Fibroblast of skin of scalp (primary cell): ENCODE measurements at regions not wholly inside any gene's neighbourhood (a gene's known extent, or its start where the extent isn't known, plus 50 kb on each side); places are given as distances from the start of the nearest gene placed in this dataset.
"Not testable (repeated sequence)": the region's sequence is repeated elsewhere in the genome, so short reads cannot be mapped to it uniquely, and the experiment has no call there.

ENCODE experiments used
- DNase-seq: peaks from one replicate; pipeline ENCODE4 v3.0.0-alpha.2; 2013

GRCh38 chr6:23823421-23823820 lies 302.6 kb upstream of the NRSN1 start:
- no peak for DNase-seq

GRCh38 chr6:23826572-23826971 lies 299.4 kb upstream of the NRSN1 start:
- DNase-seq, result no peak

- DNase-seq, result no peak
These were observed 297.2 kb upstream of the NRSN1 start for GRCh38 chr6:23828861-23829260.

DNA sequence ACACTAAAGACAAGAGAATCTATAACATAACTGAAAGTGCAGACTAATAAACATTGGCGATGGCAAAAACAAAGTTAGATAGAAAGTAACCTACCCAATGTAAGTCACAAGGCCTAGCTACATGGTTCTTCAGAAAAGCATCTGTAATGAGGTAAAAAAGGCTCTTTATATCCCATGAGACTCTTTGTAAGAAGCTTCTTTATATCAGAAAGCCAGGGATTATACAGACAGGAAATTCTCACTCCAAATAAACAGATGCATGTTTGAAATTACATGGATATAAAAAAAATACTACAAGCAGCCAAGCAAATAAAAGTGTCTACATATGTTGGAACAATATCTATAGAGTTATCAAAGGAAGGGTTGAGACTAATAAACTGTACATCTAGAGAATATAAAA lies 284.9 kb upstream of the NRSN1 start:
- DNase-seq, result no peak

DNA sequence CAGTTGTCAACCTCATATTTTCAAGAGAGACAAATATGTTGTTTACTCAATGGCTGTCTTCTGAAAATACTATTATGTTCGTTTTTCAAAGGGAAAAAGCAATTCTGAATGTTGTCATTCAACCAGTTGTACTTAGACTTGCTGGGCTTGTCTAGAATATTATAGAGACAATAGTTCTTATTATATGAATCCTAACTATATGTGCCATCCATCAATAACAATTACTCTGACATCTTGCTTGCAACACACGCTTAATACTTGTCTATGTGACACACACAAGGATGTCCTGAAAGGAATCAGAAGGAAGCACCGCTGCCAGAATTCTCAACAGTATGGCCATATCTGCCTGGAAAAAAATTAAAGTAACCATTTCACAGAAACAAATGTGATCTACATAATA lies 283.3 kb upstream of the NRSN1 start:
- DNase-seq, result no peak

GRCh38 chr6:23851522-23851921 lies 274.5 kb upstream of the NRSN1 start:
- no peak for DNase-seq

- DNase-seq, result not testable (repeated sequence)
These were observed 272.4 kb upstream of the NRSN1 start for GRCh38 chr6:23853566-23854133.

DNA sequence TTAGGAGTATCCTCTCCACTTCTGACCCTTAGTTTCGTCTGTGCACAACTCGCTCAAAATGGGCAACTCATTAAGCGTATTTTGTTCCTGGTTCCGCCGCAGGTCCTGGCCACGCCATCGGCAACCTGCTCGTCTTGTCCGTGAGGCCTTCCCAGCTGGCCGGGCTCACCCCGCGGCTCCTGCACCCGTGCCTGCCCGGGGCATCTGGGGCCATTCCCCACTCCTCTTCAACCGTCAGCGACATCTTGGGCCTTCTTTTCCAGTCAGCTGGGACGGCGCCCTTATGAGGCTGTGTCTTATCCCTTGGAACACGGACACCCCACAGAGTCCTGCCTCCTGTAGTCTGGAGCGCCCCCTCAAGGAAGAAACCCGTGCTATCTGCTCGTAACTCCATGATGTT lies 271.9 kb upstream of the NRSN1 start:
- DNase-seq, result not testable (repeated sequence)

- DNase-seq, result no peak
These were observed 270.4 kb upstream of the NRSN1 start for GRCh38 chr6:23855497-23856116.

GRCh38 chr6:23870496-23870895 lies 255.5 kb upstream of the NRSN1 start:
- DNase-seq, result no peak

- no peak for DNase-seq
These were observed 252.9 kb upstream of the NRSN1 start for GRCh38 chr6:23873161-23873560.

- DNase-seq, result no peak
These were observed 251.0 kb upstream of the NRSN1 start for GRCh38 chr6:23875006-23875405.

- no peak for DNase-seq
These were observed 246.2 kb upstream of the NRSN1 start for GRCh38 chr6:23879816-23880215.

- DNase-seq, result no peak
These were observed 235.3 kb upstream of the NRSN1 start for GRCh38 chr6:23890543-23891227.

DNA sequence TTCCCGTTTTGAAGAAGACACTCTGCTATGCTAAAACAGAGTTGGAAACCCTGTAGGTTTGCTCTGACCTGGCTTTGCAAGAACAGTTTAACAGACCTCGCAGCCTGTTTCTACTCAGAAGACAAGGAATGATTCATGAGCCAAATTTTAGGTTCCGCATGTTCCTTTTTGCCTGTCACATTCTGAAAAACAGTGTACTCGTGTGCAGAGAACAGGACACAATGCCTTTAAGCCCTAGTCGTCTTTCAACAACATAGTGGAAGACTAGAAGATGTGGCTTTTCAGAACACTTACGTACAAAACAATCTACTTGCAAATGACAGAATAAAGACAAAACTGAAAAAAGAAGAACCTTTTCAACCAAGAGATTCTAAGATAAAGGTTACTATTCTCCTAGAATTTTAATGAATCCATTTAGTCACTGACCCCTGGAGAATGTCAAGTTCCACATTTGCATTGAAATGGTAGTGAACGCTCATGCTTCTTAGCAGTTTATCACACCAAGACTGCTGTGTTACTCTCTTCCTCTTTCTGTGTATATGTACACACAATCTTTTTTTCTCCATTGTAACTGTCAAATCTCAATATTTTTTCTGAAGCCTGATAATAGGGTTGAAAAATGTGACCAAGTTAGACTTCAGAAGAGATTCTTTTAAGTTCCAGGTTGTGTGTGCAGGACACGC lies 220.7 kb upstream of the NRSN1 start:
- DNase-seq, result no peak

- no peak for DNase-seq
These were observed 215.6 kb upstream of the NRSN1 start for GRCh38 chr6:23910420-23910819.

DNA sequence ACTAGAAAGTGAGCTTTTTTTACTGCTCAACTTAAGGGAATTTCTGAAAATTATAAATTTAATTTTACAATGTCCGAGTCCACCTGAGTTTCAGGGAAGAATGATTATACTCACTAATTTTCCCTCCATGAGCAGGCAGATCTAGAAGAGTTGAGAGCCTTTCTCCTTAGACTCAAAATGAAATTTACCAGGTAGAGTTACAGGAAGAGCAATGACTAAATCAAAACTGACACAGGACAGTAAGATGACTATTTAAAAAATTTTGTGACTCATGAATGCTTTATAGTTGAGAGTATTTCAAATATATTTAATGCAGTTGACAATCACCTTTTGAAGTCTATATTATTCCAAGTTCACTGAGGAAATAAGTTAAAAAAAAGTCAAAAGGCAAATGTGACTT lies 198.1 kb upstream of the NRSN1 start:
- DNase-seq, result no peak

DNA sequence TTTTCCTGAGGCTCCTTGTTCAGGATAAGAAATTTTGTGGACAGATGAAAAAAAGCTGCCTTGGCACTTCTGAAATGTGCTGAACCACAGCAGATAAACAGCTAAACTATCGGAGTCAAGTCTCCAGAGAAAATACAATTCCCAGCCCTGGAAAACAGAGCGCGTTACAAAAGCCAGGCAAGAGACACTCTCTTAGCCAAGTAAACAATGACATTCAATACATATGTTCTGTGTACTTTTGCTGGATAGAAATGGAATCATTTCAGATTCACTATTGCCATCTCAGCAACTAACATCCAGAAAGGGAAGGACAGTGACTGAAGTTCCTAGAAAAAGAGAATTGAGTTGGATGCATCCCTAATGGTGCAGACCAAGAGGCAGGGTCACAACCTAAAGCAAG lies 196.8 kb upstream of the NRSN1 start:
- no peak for DNase-seq

- no peak for DNase-seq
These were observed 185.5 kb upstream of the NRSN1 start for GRCh38 chr6:23940466-23940865.

DNA sequence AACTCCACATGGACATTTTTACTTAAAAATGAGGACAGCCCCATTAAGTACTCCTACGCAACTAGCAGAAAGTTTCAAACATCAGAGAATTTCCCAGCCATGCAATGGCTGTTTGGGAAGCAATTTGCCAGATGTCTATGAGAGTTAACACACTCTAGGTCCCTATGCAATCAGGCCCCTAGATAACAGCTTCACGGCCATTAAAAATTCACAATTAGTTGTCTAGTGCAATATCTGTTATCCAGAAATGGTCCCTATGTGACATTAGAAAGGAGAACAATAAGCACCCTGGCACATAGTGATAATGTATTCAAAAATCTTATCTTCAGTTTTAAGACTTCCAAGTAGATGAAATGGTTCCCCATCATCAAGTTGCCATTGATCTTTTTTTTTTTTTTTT lies 174.3 kb upstream of the NRSN1 start:
- DNase-seq, result no peak

GRCh38 chr6:23952245-23952644 lies 173.8 kb upstream of the NRSN1 start:
- DNase-seq, result no peak

DNA sequence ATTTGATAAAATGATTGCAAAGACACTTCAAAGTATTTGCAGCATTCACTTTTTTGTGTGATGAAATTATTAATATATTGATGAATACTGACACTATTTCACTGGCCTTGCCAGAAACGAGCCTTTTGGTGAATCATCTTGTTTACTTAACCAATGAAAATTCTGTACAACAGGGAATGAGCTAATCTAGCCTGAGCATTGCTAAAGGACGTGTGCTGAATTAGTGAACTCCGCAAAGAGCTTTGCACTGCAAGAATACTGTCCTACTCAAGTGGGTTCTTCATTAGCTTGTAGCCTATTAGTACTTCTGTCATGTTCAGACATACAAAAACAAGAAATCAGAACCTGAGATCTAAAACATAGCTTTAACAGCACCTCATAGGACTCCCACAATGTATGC lies 172.0 kb upstream of the NRSN1 start:
- DNase-seq, result no peak

DNA sequence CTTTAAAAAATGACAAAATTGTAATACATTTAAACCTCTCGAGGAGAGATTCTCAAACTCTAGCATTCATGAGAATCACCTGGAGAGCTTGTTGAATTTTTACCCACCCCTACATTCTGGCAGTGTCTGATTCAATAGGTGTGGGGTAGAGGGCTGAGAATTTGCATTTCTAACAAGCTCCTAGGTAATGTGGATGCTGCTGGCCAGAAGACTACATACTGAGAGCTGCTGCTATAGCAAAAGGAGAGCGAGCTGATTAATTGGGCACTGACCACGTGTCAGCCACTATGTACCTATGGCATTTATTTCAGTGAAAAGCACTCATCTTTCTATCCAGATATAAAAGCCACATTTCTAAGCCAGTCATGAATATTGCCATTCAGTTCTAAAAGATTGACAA lies 169.0 kb upstream of the NRSN1 start:
- no peak for DNase-seq

DNA sequence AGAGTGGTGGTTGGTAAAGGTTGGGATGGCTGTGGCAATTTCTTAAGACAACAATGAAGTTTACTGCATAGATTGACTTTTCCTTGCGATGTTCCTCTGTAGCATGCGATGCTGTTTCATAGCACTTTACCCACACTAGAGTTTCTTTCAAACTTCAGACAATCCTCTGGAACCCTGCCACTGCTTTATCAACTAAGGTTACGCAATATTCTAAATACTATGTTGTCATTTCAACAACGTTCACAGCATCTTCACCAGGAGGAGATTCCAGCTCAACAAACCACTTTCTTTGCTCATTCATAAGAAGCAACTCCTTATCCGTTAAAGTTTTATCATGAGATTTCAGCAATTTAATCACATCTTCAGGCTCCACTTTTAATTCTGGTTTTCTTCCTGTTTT lies 161.2 kb upstream of the NRSN1 start:
- no peak for DNase-seq
